Right atrium auricular region (tissue), 2 donors: ENCODE measurements at regions not wholly inside any gene's neighbourhood (a gene's known extent, or its start where the extent isn't known, plus 50 kb on each side); places are given as distances from the start of the nearest gene placed in this dataset.

Experiments
- DNase-seq: peaks from one replicate; pipeline ENCODE4 v3.0.0-alpha.2; 2019; ENCODE audit warnings: low spot score
- H3K27ac ChIP-seq, 2 donors: fragments of 200-600 bp; sonication (generic); 1 replicate in 1 of 2; 2 replicates in 1 of 2; pipeline ENCODE4 v1.5.1; 2016 to 2019
- H3K27me3 ChIP-seq, 2 donors: fragments of 200-600 bp; sonication (generic); one replicate each; pipeline versions ENCODE4 v1.5.1 to v1.6.0; 2017 to 2019
- H3K36me3 ChIP-seq: fragments of 200-600 bp; sonication (generic); one replicate; pipeline ENCODE4 v1.5.1; 2016
- H3K4me1 ChIP-seq, 2 donors: fragments of 200-600 bp; sonication (generic); one replicate each; pipeline versions ENCODE4 v1.5.1 to v1.6.0; 2017 to 2019
- H3K4me3 ChIP-seq, 2 donors: fragments of 200-600 bp; sonication (generic); 1 replicate in 1 of 2; 2 replicates in 1 of 2; pipeline ENCODE4 v1.5.1; 2017 to 2019; ENCODE audit warnings: mild to moderate bottlenecking in 1 of 2, moderate library complexity in 1 of 2
- H3K9me3 ChIP-seq, 2 donors: fragments of 200-600 bp; sonication (generic); one replicate each; pipeline ENCODE4 v1.5.1; 2019
- CTCF ChIP-seq, 2 donors: fragments of 200-600 bp; sonication (generic); IDR thresholded peaks; one replicate each; pipeline ENCODE4 v1.5.1; 2019; ENCODE audit warnings: antibody characterized with exemption in 2 of 2

GRCh38 chr3:90087703-90088102 is 980.3 kb downstream of the EPHA3 start:
- Histone ChIP-seq H3K4me1 (no peaks in the 10 kb centered on the region), H3K27me3 (no peaks in the 10 kb centered on the region), H3K4me3 (no peak overlapping the region), H3K36me3 (no peaks in the 10 kb centered on the region), H3K27ac (no peak overlapping the region), H3K9me3 (no peaks in the 10 kb centered on the region)
- TF ChIP-seq CTCF (IDR thresholded peaks at IDR 0.05), result no peak
- DNase-seq, result no peak

DNA sequence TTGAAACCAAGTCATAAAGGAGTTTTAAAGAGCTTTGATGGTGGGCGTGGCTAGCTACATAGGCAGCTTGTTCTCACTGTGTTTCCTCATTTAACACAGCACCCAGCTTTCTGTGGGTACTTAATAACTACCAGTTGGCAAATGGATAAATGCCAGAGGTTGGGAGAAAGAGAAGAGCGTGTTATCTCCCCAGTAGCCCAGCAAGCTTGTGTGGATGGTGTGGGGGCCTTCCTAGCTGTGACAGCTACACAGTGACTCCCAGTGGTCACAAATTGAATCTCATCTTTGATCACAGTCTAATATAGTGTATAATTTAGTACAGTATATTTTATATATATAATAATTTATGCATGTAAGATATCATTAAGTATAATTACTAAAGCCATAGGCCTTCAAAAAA is 984.1 kb downstream of the EPHA3 start:
- Histone ChIP-seq H3K36me3 (no peaks in the 10 kb centered on the region), H3K27ac (no peak overlapping the region), H3K4me3 (no peak overlapping the region), H3K9me3 (no peaks in the 10 kb centered on the region), H3K4me1 (no peaks in the 10 kb centered on the region), H3K27me3 (no peaks in the 10 kb centered on the region)
- peak in 1 of 2 donors; percentile 64 for TF ChIP-seq CTCF (IDR thresholded peaks at IDR 0.05)
- DNase-seq, result no peak

GRCh38 chr3:90092994-90093393 is 985.6 kb downstream of the EPHA3 start:
- peak in 1 of 2 donors; percentile 49 for TF ChIP-seq CTCF (IDR thresholded peaks at IDR 0.05)
- no peak for DNase-seq
- H3K9me3 ChIP-seq, result no peaks in the 10 kb centered on the region
- no peak overlapping the region for H3K4me3 ChIP-seq
- H3K27me3 ChIP-seq, result no peaks in the 10 kb centered on the region
- no peak overlapping the region for H3K27ac ChIP-seq
- no peaks in the 10 kb centered on the region for H3K36me3 ChIP-seq
- H3K4me1 ChIP-seq, result no peaks in the 10 kb centered on the region

DNA sequence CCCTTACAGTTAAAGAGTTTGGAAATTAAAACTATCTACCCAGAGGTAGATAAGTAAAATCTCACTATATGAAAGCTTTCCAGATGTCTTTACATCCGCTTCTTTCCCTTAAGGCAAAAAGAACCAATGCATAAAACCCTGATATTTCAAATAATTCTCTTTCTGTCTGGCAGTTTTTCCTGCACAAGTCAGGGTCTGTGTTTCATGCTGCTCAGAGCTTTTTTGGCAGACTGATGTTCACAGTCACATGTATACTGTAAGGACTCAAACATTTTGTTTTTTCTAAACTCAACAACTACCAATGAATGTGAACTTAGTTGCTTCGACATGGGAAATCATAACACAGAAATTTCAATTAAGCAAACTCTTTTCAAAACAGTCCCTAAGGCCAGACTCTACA is 988.4 kb downstream of the EPHA3 start:
- no peak overlapping the region for H3K4me3 ChIP-seq
- H3K9me3 ChIP-seq, result no peaks in the 10 kb centered on the region
- no peak overlapping the region for H3K27ac ChIP-seq
- no peaks in the 10 kb centered on the region for H3K36me3 ChIP-seq
- DNase-seq, result no peak
- no peaks in the 10 kb centered on the region for H3K4me1 ChIP-seq
- TF ChIP-seq CTCF (IDR thresholded peaks at IDR 0.05), result no peak
- H3K27me3 ChIP-seq, result no peaks in the 10 kb centered on the region

- no peak for TF ChIP-seq CTCF (IDR thresholded peaks at IDR 0.05)
- no peak overlapping the region for H3K27ac ChIP-seq
- no peaks in the 10 kb centered on the region for H3K36me3 ChIP-seq
- no peak overlapping the region for H3K4me3 ChIP-seq
- no peaks in the 10 kb centered on the region for H3K27me3 ChIP-seq
- no peak for DNase-seq
- no peaks in the 10 kb centered on the region for H3K4me1 ChIP-seq
- H3K9me3 ChIP-seq, result no peaks in the 10 kb centered on the region
Observed at GRCh38 chr3:90099493-90099892, 992.1 kb downstream of the EPHA3 start.

- no peaks in the 10 kb centered on the region for H3K9me3 ChIP-seq
- H3K27ac ChIP-seq, result no peak overlapping the region
- no peaks in the 10 kb centered on the region for H3K36me3 ChIP-seq
- no peak for DNase-seq
- H3K4me3 ChIP-seq, result no peak overlapping the region
- no peaks in the 10 kb centered on the region for H3K4me1 ChIP-seq
- no peak for TF ChIP-seq CTCF (IDR thresholded peaks at IDR 0.05)
- H3K27me3 ChIP-seq, result no peaks in the 10 kb centered on the region
Observed at GRCh38 chr3:90102146-90102545, 994.7 kb downstream of the EPHA3 start.
